Sigmoid colon (tissue), 6 donors: ENCODE measurements at regions not wholly inside any gene's neighbourhood (a gene's known extent, or its start where the extent isn't known, plus 50 kb on each side); places are given as distances from the start of the nearest gene placed in this dataset.

Source experiments
- DNase-seq: peaks from one replicate; pipeline ENCODE4 v3.0.0-alpha.2; 2019
- H3K27ac ChIP-seq, 4 donors: fragments of 200-600 bp; sonication (generic); one replicate each; pipeline ENCODE4 v1.5.1; 2016 to 2019; ENCODE audit warnings: mild to moderate bottlenecking in 1 of 4
- H3K27me3 ChIP-seq, 3 donors: fragments of 200-600 bp; sonication (generic); one replicate each; pipeline ENCODE4 v1.5.1; 2019; ENCODE audit warnings: mild to moderate bottlenecking in 1 of 3
- H3K36me3 ChIP-seq, 4 donors: fragments of 200-600 bp; sonication (generic); one replicate each; pipeline ENCODE4 v1.5.1; 2016 to 2019
- H3K4me1 ChIP-seq, 4 donors: fragments of 200-600 bp; sonication (generic); one replicate each; pipeline ENCODE4 v1.5.1; 2017 to 2019
- H3K4me3 ChIP-seq, 4 donors: fragments of 200-600 bp; sonication (generic); one replicate each; pipeline ENCODE4 v1.5.1; 2017 to 2019; ENCODE audit warnings: mild to moderate bottlenecking in 2 of 4, moderate library complexity in 1 of 4
- H3K9me3 ChIP-seq, 4 donors: fragments of 200-600 bp in 3 of 4; sonication (generic) in 3 of 4; one replicate each; pipeline versions ENCODE4 v1.5.1 to v1.6.1; 2013 to 2019
- CTCF ChIP-seq, 4 experiments: fragments of 450-650 bp in 3 of 4; fragments of 200-600 bp in 1 of 4; IDR thresholded peaks; one replicate each; pipeline ENCODE4 v1.5.1; 2016 to 2019; ENCODE audit warnings: antibody characterized with exemption in 4 of 4, mild to moderate bottlenecking in 3 of 4, moderate library complexity in 2 of 4
- EP300 ChIP-seq, 4 donors: sonication (generic); formaldehyde crosslinking; IDR thresholded peaks; one replicate each; pipeline ENCODE4 v1.6.1; 2017; ENCODE audit warnings: antibody characterized with exemption in 4 of 4
- POLR2A ChIP-seq, 2 donors: fragments of 450-650 bp; IDR thresholded peaks; one replicate each; pipeline ENCODE4 v1.6.1; 2016; ENCODE audit warnings: antibody characterized with exemption in 2 of 2, mild to moderate bottlenecking in 2 of 2, moderate library complexity in 2 of 2
- POLR2AphosphoS5 ChIP-seq, 4 donors: sonication (generic); formaldehyde crosslinking; IDR thresholded peaks; one replicate each; pipeline ENCODE4 v1.6.1; 2017; ENCODE audit warnings: antibody characterized with exemption in 4 of 4
- WGBS, 2 donors: extraction: QIAGEN DNeasy Blood & Tissue Kit; methylation state at CpG; one replicate each; pipeline ENCODE4 v1.1.7; 2013; 5-methylcytosine and 5-hydroxymethylcytosine counted together
- intact Hi-C: fragments of 100-400 bp; cut with DNase I; formaldehyde crosslinking; loops from one replicate; pipeline ENCODE4 v1.15.1; 2023
- donor health status: healthy with polysubstance abuse.
- donor health status: healthy.

- Histone ChIP-seq H3K27ac (peak overlapping the region in 1 of 4 donors; percentile 39), H3K4me1 (no peaks in the 10 kb centered on the region), H3K9me3 (no peaks in the 10 kb centered on the region), H3K27me3 (no peaks in the 10 kb centered on the region), H3K4me3 (no peak overlapping the region), H3K36me3 (no peaks in the 10 kb centered on the region)
- intact Hi-C loops: no loop called here
- DNase-seq: no peak
- 14 to 48% methylated on average over 5 of the region's 5 CpGs for WGBS, 2 donors
- no peak for TF ChIP-seq EP300 (IDR thresholded peaks at IDR 0.05)
- no peak for TF ChIP-seq CTCF (IDR thresholded peaks at IDR 0.05)
- TF ChIP-seq POLR2A (IDR thresholded peaks at IDR 0.05): no peak
- no peak for TF ChIP-seq POLR2AphosphoS5 (IDR thresholded peaks at IDR 0.05)
Measured at GRCh38 chr3:102195198-102195948, 239.4 kb upstream of the ZPLD1 start.

- Histone ChIP-seq H3K27ac (no peak overlapping the region), H3K36me3 (no peaks in the 10 kb centered on the region), H3K4me1 (no peaks in the 10 kb centered on the region), H3K4me3 (no peak overlapping the region), H3K9me3 (no peaks in the 10 kb centered on the region), H3K27me3 (no peaks in the 10 kb centered on the region)
- no peak for DNase-seq
- TF ChIP-seq POLR2A (IDR thresholded peaks at IDR 0.05) (no peak), POLR2AphosphoS5 (IDR thresholded peaks at IDR 0.05) (no peak), CTCF (IDR thresholded peaks at IDR 0.05) (no peak)
- intact Hi-C loops: no loop called here
Measured at GRCh38 chr3:102200126-102200525, 234.7 kb upstream of the ZPLD1 start.

- Histone ChIP-seq H3K4me3 (no peak overlapping the region), H3K9me3 (no peaks in the 10 kb centered on the region), H3K27ac (no peak overlapping the region), H3K27me3 (no peaks in the 10 kb centered on the region), H3K4me1 (peaks cover 0 to 2% (median 0%) of the 10 kb centered on the region in 4 donors), H3K36me3 (no peaks in the 10 kb centered on the region)
- DNase-seq: no peak
- TF ChIP-seq POLR2AphosphoS5 (IDR thresholded peaks at IDR 0.05) (no peak), POLR2A (IDR thresholded peaks at IDR 0.05) (no peak), CTCF (IDR thresholded peaks at IDR 0.05) (no peak), EP300 (IDR thresholded peaks at IDR 0.05) (no peak)
- intact Hi-C loops: no loop called here
Measured at GRCh38 chr3:102200560-102200959, 234.3 kb upstream of the ZPLD1 start.

- Histone ChIP-seq H3K4me3 (no peak overlapping the region), H3K4me1 (peaks cover 0 to 22% (median 18%) of the 10 kb centered on the region in 4 donors), H3K27me3 (no peaks in the 10 kb centered on the region), H3K9me3 (no peaks in the 10 kb centered on the region), H3K36me3 (no peaks in the 10 kb centered on the region), H3K27ac (peak overlapping the region; percentile 39 to 73 (median 62))
- intact Hi-C loops: loop anchor here (2.0 to 5.0 kb wide), 2 partner anchors 75 to 208 kb away; no protein-coding TSS in a partner anchor
- TF ChIP-seq POLR2A (IDR thresholded peaks at IDR 0.05) (no peak), POLR2AphosphoS5 (IDR thresholded peaks at IDR 0.05) (no peak), CTCF (IDR thresholded peaks at IDR 0.05) (no peak), EP300 (IDR thresholded peaks at IDR 0.05) (no peak)
- peak; percentile 46 for DNase-seq
- WGBS, 2 donors: 86 to 92% methylated on average over 1 of the region's 1 CpG
Measured at GRCh38 chr3:102205647-102206046, 229.2 kb upstream of the ZPLD1 start.
